ENCODE measurements at regions not wholly inside any gene's neighbourhood (a gene's known extent, or its start where the extent isn't known, plus 50 kb on each side); places are given as distances from the start of the nearest gene placed in this dataset.

- TF ChIP-seq EZH2 (IDR thresholded peaks at IDR 0.05; ENCODE audit: borderline replicate concordance, low read length) = no peak
- TF ChIP-seq, protein P1, sequence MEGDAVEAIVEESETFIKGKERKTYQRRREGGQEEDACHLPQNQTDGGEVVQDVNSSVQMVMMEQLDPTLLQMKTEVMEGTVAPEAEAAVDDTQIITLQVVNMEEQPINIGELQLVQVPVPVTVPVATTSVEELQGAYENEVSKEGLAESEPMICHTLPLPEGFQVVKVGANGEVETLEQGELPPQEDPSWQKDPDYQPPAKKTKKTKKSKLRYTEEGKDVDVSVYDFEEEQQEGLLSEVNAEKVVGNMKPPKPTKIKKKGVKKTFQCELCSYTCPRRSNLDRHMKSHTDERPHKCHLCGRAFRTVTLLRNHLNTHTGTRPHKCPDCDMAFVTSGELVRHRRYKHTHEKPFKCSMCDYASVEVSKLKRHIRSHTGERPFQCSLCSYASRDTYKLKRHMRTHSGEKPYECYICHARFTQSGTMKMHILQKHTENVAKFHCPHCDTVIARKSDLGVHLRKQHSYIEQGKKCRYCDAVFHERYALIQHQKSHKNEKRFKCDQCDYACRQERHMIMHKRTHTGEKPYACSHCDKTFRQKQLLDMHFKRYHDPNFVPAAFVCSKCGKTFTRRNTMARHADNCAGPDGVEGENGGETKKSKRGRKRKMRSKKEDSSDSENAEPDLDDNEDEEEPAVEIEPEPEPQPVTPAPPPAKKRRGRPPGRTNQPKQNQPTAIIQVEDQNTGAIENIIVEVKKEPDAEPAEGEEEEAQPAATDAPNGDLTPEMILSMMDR (conservative IDR thresholded peaks at IDR 0.05 in 1 of 2, IDR thresholded peaks at IDR 0.05 in 1 of 2; ENCODE audit: extremely low read depth in 1 of 2, insufficient read depth in 1 of 2, low read depth in 1 of 2, low read length in 2 of 2) = no peak
Observed at GRCh38 chr9:92196400-92196799, 81.2 kb upstream of the SPTLC1 start.
